ENCODE measurements at regions not wholly inside any gene's neighbourhood (a gene's known extent, or its start where the extent isn't known, plus 50 kb on each side); places are given as distances from the start of the nearest gene placed in this dataset.
"Not testable (repeated sequence)": the region's sequence is repeated elsewhere in the genome, so short reads cannot be mapped to it uniquely, and the experiment has no call there.

- no peak for DNase-seq (ENCODE audit: low read depth)
Observed at GRCh38 chr13:38415233-38415632, 65.6 kb downstream of the UFM1 start.

- DNase-seq (ENCODE audit: low read depth): peak; percentile 1
Observed at GRCh38 chr13:38417241-38417640, 67.6 kb downstream of the UFM1 start.

- DNase-seq (ENCODE audit: low read depth): peak; percentile 8
Observed at GRCh38 chr13:38417727-38418126, 68.1 kb downstream of the UFM1 start.

DNA sequence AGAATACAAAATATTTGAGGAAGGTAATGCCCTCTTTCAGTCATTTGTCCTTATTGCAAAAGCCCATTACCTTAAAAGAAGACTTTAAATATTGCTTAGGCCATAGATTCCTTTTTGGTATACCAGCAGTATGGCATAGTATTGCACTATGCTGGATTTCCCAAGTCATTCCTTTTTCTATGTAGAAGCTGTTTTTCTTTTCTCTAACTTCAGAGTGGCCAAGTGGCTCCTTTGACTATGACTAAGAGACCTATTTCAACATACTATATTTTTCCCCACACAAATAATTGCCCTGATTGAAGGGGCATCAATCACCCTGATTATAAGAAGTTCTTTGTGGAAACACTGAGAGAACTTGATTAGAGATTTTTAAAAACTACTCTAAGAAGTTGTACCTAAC is 68.6 kb downstream of the UFM1 start:
- no peak for DNase-seq (ENCODE audit: low read depth)

DNA sequence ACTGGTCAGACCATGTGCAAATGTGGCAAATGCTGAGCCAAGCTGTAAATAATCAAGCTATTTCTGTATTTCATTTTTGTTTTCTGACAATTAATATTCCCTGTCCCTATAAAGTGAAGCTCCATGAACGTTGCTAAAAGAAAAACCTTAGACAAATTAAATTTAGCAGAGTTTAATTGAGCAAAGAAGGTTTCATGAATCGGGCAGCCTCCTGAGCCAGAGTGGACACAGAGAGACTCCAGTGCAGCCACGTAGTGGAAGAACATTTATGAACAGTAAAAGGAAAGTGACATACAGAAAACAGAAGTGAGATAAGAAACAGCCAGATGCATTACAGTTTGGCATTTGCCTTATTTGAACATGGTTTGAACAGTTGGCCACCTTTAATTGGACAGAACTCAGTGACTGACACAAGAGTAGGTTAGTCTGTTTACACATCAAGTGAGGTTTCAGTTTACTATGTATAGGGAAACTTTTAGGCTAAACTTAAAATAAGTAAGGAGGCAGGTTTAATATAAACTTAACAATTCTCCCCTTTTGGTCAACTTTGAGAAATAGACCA is 69.7 kb downstream of the UFM1 start:
- no peak for DNase-seq (ENCODE audit: low read depth)

DNA sequence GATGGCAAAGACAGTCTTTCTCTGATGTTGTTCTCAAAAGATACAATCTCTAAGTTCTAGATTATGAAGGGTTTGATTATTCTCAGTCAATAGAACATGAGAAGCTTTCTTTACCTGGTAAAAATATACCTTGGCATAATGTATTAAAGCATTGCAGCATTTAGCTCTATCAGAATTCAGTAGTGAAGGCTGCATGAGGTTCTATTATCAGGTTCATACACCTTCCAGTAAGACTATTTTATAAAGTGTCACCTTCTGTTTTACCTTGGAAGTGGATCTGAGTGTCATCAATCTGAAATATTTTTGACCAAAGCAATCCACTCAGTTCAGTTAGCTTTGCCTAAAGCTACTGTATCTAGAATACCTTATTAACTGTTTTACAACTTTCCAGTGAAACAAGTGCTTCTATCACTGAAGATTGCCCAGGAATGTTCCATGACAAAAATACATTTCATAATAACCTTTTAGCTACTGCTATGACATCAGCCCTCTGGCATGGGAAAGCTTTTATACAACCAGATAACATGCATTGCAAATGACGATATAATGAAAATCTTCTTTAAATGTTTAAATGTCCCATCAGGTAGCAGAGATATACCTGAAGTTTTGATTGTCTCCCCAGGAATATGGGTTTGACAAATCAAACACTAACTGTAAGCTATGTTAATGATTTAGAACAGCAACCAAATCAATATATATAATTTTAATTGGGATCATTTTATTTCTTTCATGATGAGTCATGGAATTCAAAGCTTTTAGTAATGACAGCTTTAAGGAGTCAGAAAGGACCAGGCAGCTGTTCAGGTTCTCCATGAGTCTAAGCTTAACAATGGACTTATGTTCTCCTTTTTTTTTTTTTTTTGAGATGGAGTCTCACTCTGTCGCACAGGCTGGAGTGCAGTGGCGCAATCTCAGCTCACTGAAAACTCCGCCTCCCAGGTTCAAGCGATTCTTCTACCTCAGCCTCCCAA is 72.2 kb downstream of the UFM1 start:
- DNase-seq (ENCODE audit: low read depth): no peak

GRCh38 chr13:38429916-38430315 is 80.3 kb downstream of the UFM1 start:
- no peak for DNase-seq (ENCODE audit: low read depth)

- no peak for DNase-seq (ENCODE audit: low read depth)
Observed at GRCh38 chr13:38430796-38431195, 81.1 kb downstream of the UFM1 start.

- no peak for DNase-seq (ENCODE audit: low read depth)
Observed at GRCh38 chr13:38440666-38441065, 91.0 kb downstream of the UFM1 start.

DNA sequence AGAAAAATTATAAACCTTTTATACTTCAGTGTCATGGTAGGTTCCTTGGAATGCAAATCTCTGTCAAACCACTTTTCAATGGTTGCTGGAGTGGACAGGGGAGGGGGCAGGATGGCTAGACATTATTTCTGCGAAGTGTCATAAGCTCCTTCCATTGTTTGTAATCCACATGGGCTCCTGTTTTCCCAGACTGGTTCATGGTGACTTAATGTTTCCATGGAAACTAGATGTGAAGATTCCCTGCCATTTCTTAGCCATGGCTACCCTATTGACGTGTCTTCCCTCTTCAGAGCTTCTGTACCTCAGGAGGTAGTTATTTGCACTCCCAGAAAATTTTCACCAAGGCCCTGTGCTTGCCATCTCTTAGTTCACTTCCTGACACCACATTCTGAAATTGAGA is 95.3 kb downstream of the UFM1 start:
- DNase-seq (ENCODE audit: low read depth): no peak

DNA sequence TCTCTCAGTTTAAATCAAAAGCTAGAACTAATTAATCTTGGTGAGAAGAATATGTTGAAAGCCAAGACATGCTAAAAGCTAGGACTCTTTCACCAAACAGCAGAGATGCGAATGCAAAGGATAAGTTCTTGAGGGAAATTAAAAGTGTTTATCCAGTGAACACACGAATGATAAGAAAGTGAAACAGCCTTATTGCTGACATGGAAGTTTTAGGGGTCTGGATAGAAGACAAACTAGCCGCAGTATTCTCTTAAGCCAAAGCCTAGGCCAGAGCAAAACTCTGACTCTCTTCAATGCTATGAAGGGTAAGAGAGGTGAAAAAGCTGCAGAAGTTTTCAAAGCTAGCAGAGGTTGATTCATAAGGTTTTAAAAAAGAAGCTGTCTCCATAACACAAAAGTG is 103.0 kb downstream of the UFM1 start:
- no peak for DNase-seq (ENCODE audit: low read depth)

DNA sequence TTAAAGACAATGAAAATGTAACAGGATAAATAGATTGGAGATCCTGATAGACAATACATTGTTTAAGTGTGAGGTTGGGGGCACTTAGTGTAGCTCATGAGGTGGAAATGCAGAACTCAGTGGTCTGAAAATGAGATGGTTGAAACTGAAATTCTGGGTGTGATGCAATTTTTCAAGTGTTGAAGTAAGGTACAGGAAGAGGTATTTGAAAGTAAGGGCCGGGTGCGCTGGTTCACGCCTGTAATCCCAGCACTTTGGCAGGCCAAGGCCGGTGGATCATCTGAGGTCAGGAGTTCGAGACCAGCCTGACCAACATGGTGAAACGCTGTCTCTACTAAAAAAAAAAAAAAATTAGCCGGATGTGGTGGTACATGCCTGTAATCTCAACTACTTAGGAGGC is 113.0 kb downstream of the UFM1 start:
- no peak for DNase-seq (ENCODE audit: low read depth)

DNA sequence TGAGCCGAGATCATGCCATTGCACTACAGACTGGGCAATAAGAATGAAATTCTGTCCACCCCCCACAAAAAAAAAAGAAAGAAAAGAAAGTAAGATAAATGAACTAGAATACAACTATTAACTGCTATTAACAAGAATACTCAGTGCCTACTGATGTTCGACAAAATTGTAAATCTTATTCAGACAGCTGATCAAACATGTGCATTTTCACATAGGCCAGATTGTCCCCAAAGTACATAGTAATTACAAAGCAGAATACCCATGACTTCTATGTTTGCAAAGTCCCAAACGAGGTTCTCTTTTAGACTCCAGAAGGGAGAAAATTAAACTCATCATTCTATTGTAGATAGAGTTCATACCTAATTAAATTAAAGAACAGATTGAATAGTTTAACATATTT is 113.4 kb downstream of the UFM1 start:
- DNase-seq (ENCODE audit: low read depth): no peak

GRCh38 chr13:38472411-38472810 is 122.8 kb downstream of the UFM1 start:
- DNase-seq (ENCODE audit: low read depth): not testable (repeated sequence)

DNA sequence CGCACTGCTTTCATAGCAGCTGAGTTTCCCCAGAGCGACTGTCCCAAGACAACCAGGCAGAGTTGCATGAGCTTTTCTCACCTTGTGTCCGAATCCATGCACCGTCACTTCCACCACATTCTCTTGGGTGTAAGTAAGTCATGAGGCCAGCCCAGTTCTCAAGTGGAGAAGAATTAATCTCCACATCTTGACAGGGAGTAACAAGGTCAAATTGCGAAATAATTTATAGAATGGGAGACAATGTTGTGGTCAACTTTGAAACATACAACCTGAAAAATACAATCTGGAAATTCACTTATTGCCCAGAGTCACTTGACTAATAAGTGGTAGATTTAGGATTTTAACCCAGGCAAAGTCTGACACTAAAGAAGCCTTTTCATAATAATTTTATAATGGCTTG is 123.7 kb downstream of the UFM1 start:
- no peak for DNase-seq (ENCODE audit: low read depth)

- DNase-seq (ENCODE audit: low read depth): no peak
Observed at GRCh38 chr13:38477676-38478075, 128.0 kb downstream of the UFM1 start.

DNA sequence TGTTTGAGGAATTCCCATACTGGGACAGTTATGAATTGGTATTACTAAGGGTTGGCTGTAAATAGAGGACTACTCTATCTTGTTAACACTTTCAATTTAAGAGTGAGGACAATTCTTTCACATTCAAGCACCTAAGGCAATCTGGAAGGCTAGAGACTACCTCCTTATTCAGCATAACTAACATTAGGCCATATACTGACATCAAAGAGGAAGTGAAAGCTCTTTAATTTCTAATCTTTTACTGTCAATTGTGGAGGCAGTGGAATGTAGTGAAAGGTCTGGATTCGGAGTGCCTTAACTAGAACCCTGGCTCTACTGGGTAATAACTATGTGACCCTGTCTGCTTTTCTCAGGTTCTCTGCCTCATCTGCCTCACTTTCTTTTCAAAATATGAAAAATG is 134.0 kb downstream of the UFM1 start:
- DNase-seq (ENCODE audit: low read depth): no peak

GRCh38 chr13:38490657-38491056 is 141.0 kb downstream of the UFM1 start:
- DNase-seq (ENCODE audit: low read depth): no peak

GRCh38 chr13:38494445-38494844 is 144.8 kb downstream of the UFM1 start:
- DNase-seq (ENCODE audit: low read depth): no peak

GRCh38 chr13:38496917-38497316 is 147.3 kb downstream of the UFM1 start:
- peak; percentile 0 for DNase-seq (ENCODE audit: low read depth)

- no peak for DNase-seq (ENCODE audit: low read depth)
Observed at GRCh38 chr13:38498271-38498670, 148.6 kb downstream of the UFM1 start.

- DNase-seq (ENCODE audit: low read depth): no peak
Observed at GRCh38 chr13:38514575-38514974, 164.9 kb downstream of the UFM1 start.

GRCh38 chr13:38518328-38518727 is 168.5 kb upstream of the FREM2 start:
- DNase-seq (ENCODE audit: low read depth): no peak

All from fibroblast of the conjunctiva (primary cell).